Stimulated activated CD4-positive, alpha-beta T cell treated with anti-CD3 and anti-CD28 coated beads, Interleukin-4, amount 100 ng/mL, for 1 hour (primary cell): ENCODE measurements at regions not wholly inside any gene's neighbourhood (a gene's known extent, or its start where the extent isn't known, plus 50 kb on each side); places are given as distances from the start of the nearest gene placed in this dataset.

Experiments
- DNase-seq: peaks from one replicate; pipeline ENCODE4 v3.0.0-alpha.2; 2020

GRCh38 chrY:7463711-7464110 is 552.2 kb upstream of the AMELY start:
- no peak for DNase-seq

GRCh38 chrY:7463196-7463595 is 551.6 kb upstream of the AMELY start:
- no peak for DNase-seq

- no peak for DNase-seq
These were observed 551.1 kb upstream of the AMELY start for GRCh38 chrY:7462657-7463056.

- DNase-seq, result no peak
These were observed 550.4 kb upstream of the AMELY start for GRCh38 chrY:7461873-7462525.

GRCh38 chrY:7459802-7460201 is 548.2 kb upstream of the AMELY start:
- DNase-seq, result no peak

- DNase-seq, result no peak
These were observed 546.9 kb upstream of the AMELY start for GRCh38 chrY:7458301-7459078.

GRCh38 chrY:7457286-7458015 is 545.9 kb upstream of the AMELY start:
- DNase-seq, result no peak

- DNase-seq, result no peak
These were observed 544.1 kb upstream of the AMELY start for GRCh38 chrY:7455626-7456025.

- DNase-seq, result no peak
These were observed 541.8 kb upstream of the AMELY start for GRCh38 chrY:7453336-7453735.

GRCh38 chrY:7452246-7452645 is 540.7 kb upstream of the AMELY start:
- DNase-seq, result no peak

GRCh38 chrY:7449860-7450259 is 538.3 kb upstream of the AMELY start:
- DNase-seq, result no peak

GRCh38 chrY:7448687-7449086 is 537.1 kb upstream of the AMELY start:
- DNase-seq, result no peak

- DNase-seq, result no peak
These were observed 536.4 kb upstream of the AMELY start for GRCh38 chrY:7447881-7448516.

GRCh38 chrY:7444141-7444540 is 532.6 kb upstream of the AMELY start:
- DNase-seq, result no peak

GRCh38 chrY:7440796-7441530 is 529.4 kb upstream of the AMELY start:
- DNase-seq, result no peak

GRCh38 chrY:7437086-7437485 is 525.5 kb upstream of the AMELY start:
- DNase-seq, result no peak

- DNase-seq, result no peak
These were observed 522.6 kb upstream of the AMELY start for GRCh38 chrY:7433817-7434809.

- DNase-seq, result no peak
These were observed 507.6 kb upstream of the AMELY start for GRCh38 chrY:7419165-7419564.

GRCh38 chrY:7417946-7418345 is 506.4 kb upstream of the AMELY start:
- no peak for DNase-seq

- no peak for DNase-seq
These were observed 504.9 kb upstream of the AMELY start for GRCh38 chrY:7416406-7416805.

- no peak for DNase-seq
These were observed 503.6 kb upstream of the AMELY start for GRCh38 chrY:7415157-7415633.
